Epithelial cell of proximal tubule (primary cell): ENCODE measurements at regions not wholly inside any gene's neighbourhood (a gene's known extent, or its start where the extent isn't known, plus 50 kb on each side); places are given as distances from the start of the nearest gene placed in this dataset.

ENCODE experiments used
- DNase-seq: peaks from one replicate; pipeline ENCODE4 v3.0.0-alpha.2; 2011; ENCODE audit warnings: low read depth
- H3K4me3 ChIP-seq: 2 replicates; pipeline ENCODE4 v1.5.1; 2011; ENCODE audit warnings: low read depth, mild to moderate bottlenecking, low read length
- TF ChIP-seq, protein P1 (sequence below): conservative IDR thresholded peaks from 2 replicates; pipeline ENCODE4 v1.5.1; 2012; ENCODE audit warnings: low read depth, mild to moderate bottlenecking, low read length

GRCh38 chr22:49242480-49242879 lies 585.2 kb downstream of the BRD1 start:
- TF ChIP-seq, protein P1, sequence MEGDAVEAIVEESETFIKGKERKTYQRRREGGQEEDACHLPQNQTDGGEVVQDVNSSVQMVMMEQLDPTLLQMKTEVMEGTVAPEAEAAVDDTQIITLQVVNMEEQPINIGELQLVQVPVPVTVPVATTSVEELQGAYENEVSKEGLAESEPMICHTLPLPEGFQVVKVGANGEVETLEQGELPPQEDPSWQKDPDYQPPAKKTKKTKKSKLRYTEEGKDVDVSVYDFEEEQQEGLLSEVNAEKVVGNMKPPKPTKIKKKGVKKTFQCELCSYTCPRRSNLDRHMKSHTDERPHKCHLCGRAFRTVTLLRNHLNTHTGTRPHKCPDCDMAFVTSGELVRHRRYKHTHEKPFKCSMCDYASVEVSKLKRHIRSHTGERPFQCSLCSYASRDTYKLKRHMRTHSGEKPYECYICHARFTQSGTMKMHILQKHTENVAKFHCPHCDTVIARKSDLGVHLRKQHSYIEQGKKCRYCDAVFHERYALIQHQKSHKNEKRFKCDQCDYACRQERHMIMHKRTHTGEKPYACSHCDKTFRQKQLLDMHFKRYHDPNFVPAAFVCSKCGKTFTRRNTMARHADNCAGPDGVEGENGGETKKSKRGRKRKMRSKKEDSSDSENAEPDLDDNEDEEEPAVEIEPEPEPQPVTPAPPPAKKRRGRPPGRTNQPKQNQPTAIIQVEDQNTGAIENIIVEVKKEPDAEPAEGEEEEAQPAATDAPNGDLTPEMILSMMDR = no peak
- no peak for DNase-seq
- H3K4me3 ChIP-seq = no peak overlapping the region

DNA sequence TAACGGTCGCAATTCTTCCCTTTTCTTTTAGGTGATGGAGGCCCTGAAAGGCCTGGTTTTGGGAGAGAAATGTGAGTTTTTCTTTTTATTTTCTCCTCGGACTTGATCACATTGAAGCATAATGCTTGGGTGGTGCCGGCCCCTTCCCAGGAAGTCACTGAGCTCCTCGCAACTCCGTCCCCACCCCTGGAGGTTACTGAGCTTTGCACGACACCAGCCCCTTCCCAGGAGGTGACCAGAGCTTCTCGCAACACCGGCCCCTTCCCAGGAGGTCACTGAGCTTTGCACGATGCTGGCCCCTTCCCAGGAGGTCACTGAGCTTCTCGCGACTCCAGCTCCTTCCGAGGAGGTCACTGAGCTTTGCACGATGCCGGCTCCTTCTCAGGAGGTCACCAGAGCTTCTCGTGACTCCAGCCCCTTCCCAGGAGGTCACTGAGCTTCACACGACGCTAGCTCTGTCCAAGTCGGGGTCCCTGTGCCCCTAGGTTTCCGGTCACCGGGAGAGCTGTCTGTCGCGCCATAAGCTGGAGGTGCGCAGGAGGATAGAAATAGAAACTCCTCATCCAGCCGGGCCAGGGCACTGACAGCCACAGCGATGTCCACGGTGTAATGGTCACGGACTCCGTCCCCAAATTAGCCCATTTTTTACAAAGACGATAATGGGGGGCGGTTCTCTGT lies 586.4 kb downstream of the BRD1 start:
- TF ChIP-seq, protein P1 = no peak
- no peak overlapping the region for H3K4me3 ChIP-seq
- no peak for DNase-seq

DNA sequence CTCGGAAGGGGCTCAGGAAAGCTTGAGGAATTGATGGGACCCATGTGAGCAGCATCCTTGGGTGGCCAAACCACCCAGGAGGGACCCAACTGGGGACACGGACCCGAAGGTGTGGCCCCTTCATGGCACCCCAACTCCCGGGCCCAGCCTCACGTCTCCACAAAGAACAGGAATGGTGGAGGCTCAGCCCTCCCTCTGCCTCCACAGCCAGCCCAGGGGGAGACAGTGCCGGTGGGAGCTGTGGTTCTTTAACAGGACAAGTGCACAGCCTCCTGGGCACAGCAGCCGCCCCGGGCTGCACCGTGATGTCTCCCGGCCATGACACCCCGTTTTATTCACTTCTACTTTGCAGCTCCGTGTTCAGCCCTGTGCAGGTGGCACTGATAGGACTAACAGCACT lies 587.2 kb downstream of the BRD1 start:
- no peak for DNase-seq
- no peak overlapping the region for H3K4me3 ChIP-seq
- TF ChIP-seq, protein P1 = no peak

- no peak overlapping the region for H3K4me3 ChIP-seq
- no peak for DNase-seq
- TF ChIP-seq, protein P1 = no peak
These were observed 587.7 kb downstream of the BRD1 start for GRCh38 chr22:49240016-49240380.

- H3K4me3 ChIP-seq = no peak overlapping the region
- DNase-seq = no peak
- TF ChIP-seq, protein P1 = no peak
These were observed 588.2 kb downstream of the BRD1 start for GRCh38 chr22:49239264-49240015.

GRCh38 chr22:49238181-49239141 lies 589.2 kb downstream of the BRD1 start:
- H3K4me3 ChIP-seq = no peak overlapping the region
- no peak for DNase-seq
- TF ChIP-seq, protein P1 = no peak
